ENCODE measurements at regions not wholly inside any gene's neighbourhood (a gene's known extent, or its start where the extent isn't known, plus 50 kb on each side); places are given as distances from the start of the nearest gene placed in this dataset.
A peak's percentile ranks its signal among the peaks of the same experiment; 100 is the strongest.

- in situ Hi-C loops (cut with MboI): no loop called here
- TF ChIP-seq PAX8 (IDR thresholded peaks at IDR 0.05) (no peak), TCF3 (IDR thresholded peaks at IDR 0.05; ENCODE audit: borderline replicate concordance, insufficient read depth, low read depth, low read length) (no peak), RUNX3 (IDR thresholded peaks at IDR 0.05; ENCODE audit: low read length) (0 out of 2 replicates have a peak, but pooled peaks have one; percentile 7)
- CTCF ChIA-PET: no interaction called here
Measured at GRCh38 chr2:206859330-206859739, 80.0 kb upstream of the CPO start.

DNA sequence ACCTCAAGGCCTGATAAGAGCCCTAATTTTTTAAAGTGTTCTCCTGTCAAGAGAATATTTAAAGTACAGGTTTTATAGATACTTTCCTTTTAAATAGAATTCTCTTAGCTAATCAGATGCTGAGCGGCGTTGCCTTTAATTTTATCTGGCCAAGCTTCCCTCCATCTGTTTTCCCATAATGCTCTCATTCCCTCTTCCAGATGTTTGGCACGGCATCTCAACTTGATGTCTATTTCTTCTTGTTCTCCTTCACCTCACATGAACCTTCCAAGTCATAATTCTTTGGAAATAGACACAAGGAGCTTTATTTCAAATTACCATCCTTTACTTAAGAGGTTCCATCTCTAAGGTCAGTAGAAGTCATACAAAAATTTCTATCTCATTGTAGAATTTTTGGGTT is 76.1 kb upstream of the CPO start:
- CTCF ChIA-PET: no interaction called here
- Histone ChIP-seq H3K79me2 (ENCODE audit: control insufficient read depth, insufficient read depth, low read length) (no peaks in the 10 kb centered on the region), H3K36me3 (ENCODE audit: control insufficient read depth in 2 of 2, insufficient read depth in 2 of 2, low read length in 1 of 2) (no peaks in the 10 kb centered on the region), H3K4me2 (ENCODE audit: control insufficient read depth, insufficient read depth) (no peak overlapping the region), H3K4me1 (ENCODE audit: control insufficient read depth, insufficient read depth, low read length) (no peaks in the 10 kb centered on the region), H3K9ac (ENCODE audit: control insufficient read depth, insufficient read depth, low read length) (no peak overlapping the region), H4K20me1 (ENCODE audit: control insufficient read depth, insufficient read depth) (no peaks in the 10 kb centered on the region), H3K27me3 (replicated peaks in 1 of 2; ENCODE audit: control insufficient read depth in 2 of 2, insufficient read depth in 2 of 2, low read length in 1 of 2) (no peaks in the 10 kb centered on the region), H3K27ac (ENCODE audit: control insufficient read depth, insufficient read depth) (no peak overlapping the region), H3K4me3 (no peak overlapping the region), H3K9me3 (replicated peaks; ENCODE audit: control insufficient read depth, insufficient read depth, low read length) (no peaks in the 10 kb centered on the region), H2AFZ (ENCODE audit: control insufficient read depth, low read depth, low read length) (no peak overlapping the region)
- POLR2A ChIA-PET: no interaction called here
- SMC1A ChIA-PET (ENCODE audit: uncharacterized antibody, unreplicated experiment): interaction anchor here (0.7 kb wide), 1 partner anchor 127 kb away, joined by 3 read pairs; no protein-coding TSS in a partner anchor
- in situ Hi-C loops (cut with MboI): no loop called here
- FAIRE-seq (no peak), DNase-seq (ENCODE audit: low read depth, low spot score) (no peak), ATAC-seq (no peak)
- WGBS (ENCODE audit: insufficient coverage, insufficient replicate concordance, low lambda C conversion rate, missing lambda C conversion rate): 65% methylated on average over 3 of the region's 3 CpGs
- RAD21 ChIA-PET (ENCODE audit: unreplicated experiment): no interaction called here
- intact Hi-C loops (cut with micrococcal nuclease; ENCODE audit: unreplicated experiment): no loop called here
- BruUV-seq (replicated peaks): no TSS peak
- TF ChIP-seq GATAD2B (conservative IDR thresholded peaks at IDR 0.05; ENCODE audit: low read depth) (no peak), ETV6 (conservative IDR thresholded peaks at IDR 0.05 in 1 of 2, IDR thresholded peaks at IDR 0.05 in 1 of 2; ENCODE audit: borderline replicate concordance in 1 of 2, low read depth in 1 of 2) (no peak), MXI1 (IDR thresholded peaks at IDR 0.05; ENCODE audit: low read depth, low read length) (no peak), TARDBP (IDR thresholded peaks at IDR 0.05; ENCODE audit: borderline replicate concordance) (no peak), CTCF (IDR thresholded peaks at IDR 0.05 in 2 of 3, conservative IDR thresholded peaks at IDR 0.05 in 1 of 3; ENCODE audit: control insufficient read depth in 2 of 3, extremely low read depth in 1 of 3, insufficient read depth in 1 of 3, low read depth in 3 of 3, low read length in 3 of 3) (no peak), YBX1 (IDR thresholded peaks at IDR 0.05) (no peak), JUNB (IDR thresholded peaks at IDR 0.05) (no peak), HCFC1 (IDR thresholded peaks at IDR 0.05; ENCODE audit: low read length) (no peak)
- TF ChIP-seq, protein P1, sequence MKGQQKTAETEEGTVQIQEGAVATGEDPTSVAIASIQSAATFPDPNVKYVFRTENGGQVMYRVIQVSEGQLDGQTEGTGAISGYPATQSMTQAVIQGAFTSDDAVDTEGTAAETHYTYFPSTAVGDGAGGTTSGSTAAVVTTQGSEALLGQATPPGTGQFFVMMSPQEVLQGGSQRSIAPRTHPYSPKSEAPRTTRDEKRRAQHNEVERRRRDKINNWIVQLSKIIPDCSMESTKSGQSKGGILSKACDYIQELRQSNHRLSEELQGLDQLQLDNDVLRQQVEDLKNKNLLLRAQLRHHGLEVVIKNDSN (IDR thresholded peaks at IDR 0.05; ENCODE audit: borderline replicate concordance, extremely low read length, insufficient read depth, low read depth, low read length): no peak

More at GRCh38 chr2:206859330-206859739, 80.0 kb upstream of the CPO start:
- ChIA-PET SMC1A (ENCODE audit: uncharacterized antibody, unreplicated experiment) (no interaction called here), POLR2A (no interaction called here), RAD21 (ENCODE audit: unreplicated experiment) (interaction anchor here (0.5 kb wide), 1 partner anchor 32 kb away, joined by 3 read pairs; no protein-coding TSS in a partner anchor)
- Histone ChIP-seq H3K9me3 (replicated peaks; ENCODE audit: control insufficient read depth, insufficient read depth, low read length) (no peaks in the 10 kb centered on the region), H3K27ac (ENCODE audit: control insufficient read depth, insufficient read depth) (no peak overlapping the region), H3K4me2 (ENCODE audit: control insufficient read depth, insufficient read depth) (no peak overlapping the region), H3K79me2 (ENCODE audit: control insufficient read depth, insufficient read depth, low read length) (no peaks in the 10 kb centered on the region), H3K27me3 (replicated peaks in 1 of 2; ENCODE audit: control insufficient read depth in 2 of 2, insufficient read depth in 2 of 2, low read length in 1 of 2) (no peaks in the 10 kb centered on the region), H3K36me3 (ENCODE audit: control insufficient read depth in 2 of 2, insufficient read depth in 2 of 2, low read length in 1 of 2) (no peaks in the 10 kb centered on the region), H3K4me1 (ENCODE audit: control insufficient read depth, insufficient read depth, low read length) (no peaks in the 10 kb centered on the region), H4K20me1 (ENCODE audit: control insufficient read depth, insufficient read depth) (no peaks in the 10 kb centered on the region), H2AFZ (ENCODE audit: control insufficient read depth, low read depth, low read length) (no peak overlapping the region), H3K9ac (ENCODE audit: control insufficient read depth, insufficient read depth, low read length) (no peak overlapping the region), H3K4me3 (no peak overlapping the region)
- WGBS (ENCODE audit: insufficient coverage, insufficient replicate concordance, low lambda C conversion rate, missing lambda C conversion rate): 52% methylated on average over 5 of the region's 5 CpGs
- FAIRE-seq (no peak), DNase-seq (ENCODE audit: low read depth, low spot score) (no peak), ATAC-seq (no peak; the same call in 2 of the 3 replicates)
- intact Hi-C loops (cut with micrococcal nuclease; ENCODE audit: unreplicated experiment): no loop called here
- BruUV-seq (replicated peaks): no TSS peak

All from GM12878 (cell line).